Mesendoderm (in vitro differentiated cells): ENCODE measurements at regions not wholly inside any gene's neighbourhood (a gene's known extent, or its start where the extent isn't known, plus 50 kb on each side); places are given as distances from the start of the nearest gene placed in this dataset.

ENCODE experiments used
- DNase-seq: peaks from one replicate; pipeline ENCODE4 v3.0.0; 2013
- H2AK5ac ChIP-seq: 2 replicates; pipeline ENCODE4 v1.6.1; 2013; ENCODE audit warnings: low read length, inconsistent platforms
- H2BK120ac ChIP-seq: 2 replicates; pipeline ENCODE4 v1.6.1; 2013; ENCODE audit warnings: low read depth, mild to moderate bottlenecking, low read length, moderate library complexity, mixed read lengths
- H2BK15ac ChIP-seq: replicated peaks from 2 replicates; pipeline ENCODE4 v1.6.1; 2013; ENCODE audit warnings: low read depth, mild to moderate bottlenecking, moderate library complexity
- H2BK5ac ChIP-seq: 2 replicates; pipeline ENCODE4 v1.6.1; 2013; ENCODE audit warnings: low read length, inconsistent platforms
- H3K18ac ChIP-seq: 2 replicates; pipeline ENCODE4 v1.6.1; 2013; ENCODE audit warnings: mild to moderate bottlenecking, low read length, mixed read lengths
- H3K23ac ChIP-seq: one replicate; pipeline ENCODE4 v1.6.1; 2013; ENCODE audit warnings: low read length
- H3K27ac ChIP-seq: 2 replicates; pipeline ENCODE4 v1.5.1; 2013; ENCODE audit warnings: low read depth, mild to moderate bottlenecking, inconsistent platforms, low read length, moderate library complexity
- H3K27me3 ChIP-seq: 2 replicates; pipeline ENCODE4 v1.6.1; 2013; ENCODE audit warnings: low read length, control low read depth, mild to moderate bottlenecking, inconsistent platforms; ENCODE audit not compliant: insufficient read depth, poor library complexity
- H3K36me3 ChIP-seq: 2 replicates; pipeline ENCODE4 v1.6.1; 2013; ENCODE audit warnings: low read length, inconsistent platforms; ENCODE audit not compliant: control insufficient read depth, insufficient read depth
- H3K4ac ChIP-seq: one replicate; pipeline ENCODE4 v1.6.1; 2013; ENCODE audit warnings: low read depth, mild to moderate bottlenecking, low read length, moderate library complexity
- H3K4me1 ChIP-seq: 2 replicates; pipeline ENCODE4 v1.6.1; 2013; ENCODE audit warnings: low read depth, low read length, inconsistent platforms; ENCODE audit not compliant: control insufficient read depth
- H3K4me2 ChIP-seq: 2 replicates; pipeline ENCODE4 v1.6.1; 2013; ENCODE audit warnings: low read length
- H3K4me3 ChIP-seq: 2 replicates; pipeline ENCODE4 v1.5.1; 2013; ENCODE audit warnings: mild to moderate bottlenecking, low read length
- H3K56ac ChIP-seq: one replicate; pipeline ENCODE4 v1.6.1; 2013; ENCODE audit warnings: low read length
- H3K79me1 ChIP-seq: 2 replicates; pipeline ENCODE4 v1.6.1; 2013; ENCODE audit warnings: low read length, inconsistent platforms
- H3K79me2 ChIP-seq: 2 replicates; pipeline ENCODE4 v1.6.1; 2013; ENCODE audit warnings: mild to moderate bottlenecking, low read length; ENCODE audit not compliant: control insufficient read depth, insufficient read depth
- H3K9ac ChIP-seq: 2 replicates; pipeline ENCODE4 v1.6.1; 2013; ENCODE audit warnings: low read length, inconsistent platforms
- H4K5ac ChIP-seq: one replicate; pipeline ENCODE4 v1.6.1; 2013; ENCODE audit warnings: low read length
- H4K8ac ChIP-seq: one replicate; pipeline ENCODE4 v1.6.1; 2013; ENCODE audit warnings: low read depth, mild to moderate bottlenecking, control low read depth, low read length, moderate library complexity
- WGBS: extraction: QIAGEN DNeasy Blood & Tissue Kit; methylation state at CpG from one replicate; pipeline ENCODE4 v1.1.7; 2013; ENCODE audit warnings: low lambda C conversion rate, missing lambda C conversion rate; ENCODE audit not compliant: insufficient coverage; ENCODE audit errors: extremely low coverage; 5-methylcytosine and 5-hydroxymethylcytosine counted together

- Histone ChIP-seq H3K79me2 (no peaks in the 10 kb centered on the region), H2BK5ac (no peak overlapping the region), H3K4me2 (no peak overlapping the region), H4K5ac (no peak overlapping the region), H2BK15ac (no peak overlapping the region), H3K79me1 (no peaks in the 10 kb centered on the region), H3K18ac (no peak overlapping the region), H3K27ac (no peak overlapping the region), H3K9ac (no peak overlapping the region), H3K4ac (no peak overlapping the region), H4K8ac (no peak overlapping the region), H2BK120ac (no peak overlapping the region), H3K4me3 (no peak overlapping the region), H3K23ac (no peak overlapping the region), H3K36me3 (no peaks in the 10 kb centered on the region), H2AK5ac (no peak overlapping the region), H3K4me1 (no peaks in the 10 kb centered on the region), H3K56ac (no peak overlapping the region), H3K27me3 (no peaks in the 10 kb centered on the region)
- DNase-seq: no peak
- no CpG with 5 or more reads among the region's 14 CpGs for WGBS
Observed at GRCh38 chr10:121661451-121661851, 63.2 kb upstream of the FGFR2 start.

GRCh38 chr10:121659236-121659635 is 61.0 kb upstream of the FGFR2 start:
- no peak overlapping the region for H2BK120ac ChIP-seq
- H3K79me2 ChIP-seq: no peaks in the 10 kb centered on the region
- H3K36me3 ChIP-seq: no peaks in the 10 kb centered on the region
- H3K9ac ChIP-seq: no peak overlapping the region
- no peak overlapping the region for H4K8ac ChIP-seq
- no peak overlapping the region for H3K4me3 ChIP-seq
- H3K18ac ChIP-seq: no peak overlapping the region
- no peaks in the 10 kb centered on the region for H3K4me1 ChIP-seq
- DNase-seq: no peak
- no peak overlapping the region for H3K4me2 ChIP-seq
- no peak overlapping the region for H2AK5ac ChIP-seq
- H4K5ac ChIP-seq: no peak overlapping the region
- H3K23ac ChIP-seq: no peak overlapping the region
- no peaks in the 10 kb centered on the region for H3K79me1 ChIP-seq
- no peak overlapping the region for H2BK5ac ChIP-seq
- no peak overlapping the region for H3K27ac ChIP-seq
- no peak overlapping the region for H3K56ac ChIP-seq
- no CpG with 5 or more reads among the region's 10 CpGs for WGBS
- no peak overlapping the region for H3K4ac ChIP-seq
- no peaks in the 10 kb centered on the region for H3K27me3 ChIP-seq
- no peak overlapping the region for H2BK15ac ChIP-seq

- Histone ChIP-seq H3K79me1 (no peaks in the 10 kb centered on the region), H3K4ac (no peak overlapping the region), H4K5ac (no peak overlapping the region), H3K36me3 (no peaks in the 10 kb centered on the region), H3K18ac (no peak overlapping the region), H3K4me2 (no peak overlapping the region), H3K4me3 (no peak overlapping the region), H3K56ac (no peak overlapping the region), H2BK15ac (no peak overlapping the region), H3K79me2 (no peaks in the 10 kb centered on the region), H3K9ac (no peak overlapping the region), H3K23ac (no peak overlapping the region), H2BK120ac (no peak overlapping the region), H2BK5ac (no peak overlapping the region), H3K27ac (no peak overlapping the region), H2AK5ac (no peak overlapping the region), H4K8ac (no peak overlapping the region), H3K27me3 (no peaks in the 10 kb centered on the region), H3K4me1 (no peaks in the 10 kb centered on the region)
- no peak for DNase-seq
- no CpG with 5 or more reads among the region's 3 CpGs for WGBS
Observed at GRCh38 chr10:121658611-121659010, 60.4 kb upstream of the FGFR2 start.

GRCh38 chr10:121658111-121658510 is 59.9 kb upstream of the FGFR2 start:
- WGBS: no CpG with 5 or more reads among the region's 5 CpGs
- Histone ChIP-seq H2BK120ac (no peak overlapping the region), H3K27me3 (no peaks in the 10 kb centered on the region)

GRCh38 chr10:121655254-121656144 is 57.3 kb upstream of the FGFR2 start:
- H3K4me1 ChIP-seq: no peaks in the 10 kb centered on the region
- no peak overlapping the region for H3K9ac ChIP-seq
- no peak overlapping the region for H4K5ac ChIP-seq
- H3K27me3 ChIP-seq: no peaks in the 10 kb centered on the region
- no peak overlapping the region for H3K23ac ChIP-seq
- no CpG with 5 or more reads among the region's 12 CpGs for WGBS
- no peaks in the 10 kb centered on the region for H3K79me2 ChIP-seq
- DNase-seq: no peak
- no peaks in the 10 kb centered on the region for H3K36me3 ChIP-seq
- no peak overlapping the region for H3K27ac ChIP-seq
- no peak overlapping the region for H2AK5ac ChIP-seq
- H3K4me3 ChIP-seq: no peak overlapping the region
- H3K18ac ChIP-seq: no peak overlapping the region
- H3K4ac ChIP-seq: no peak overlapping the region
- H2BK5ac ChIP-seq: no peak overlapping the region
- H2BK120ac ChIP-seq: no peak overlapping the region
- H4K8ac ChIP-seq: no peak overlapping the region
- no peaks in the 10 kb centered on the region for H3K79me1 ChIP-seq
- H3K4me2 ChIP-seq: no peak overlapping the region
- H2BK15ac ChIP-seq: no peak overlapping the region
- no peak overlapping the region for H3K56ac ChIP-seq

More at GRCh38 chr10:121658111-121658510, 59.9 kb upstream of the FGFR2 start:
- no peaks in the 10 kb centered on the region for H3K4me1 ChIP-seq
- no peaks in the 10 kb centered on the region for H3K79me1 ChIP-seq
- no peak overlapping the region for H2AK5ac ChIP-seq
- no peak overlapping the region for H3K4me2 ChIP-seq
- H4K8ac ChIP-seq: no peak overlapping the region
- no peaks in the 10 kb centered on the region for H3K79me2 ChIP-seq
- no peak overlapping the region for H3K4me3 ChIP-seq
- H3K56ac ChIP-seq: no peak overlapping the region
- no peak overlapping the region for H3K4ac ChIP-seq
- H3K27ac ChIP-seq: no peak overlapping the region
- DNase-seq: no peak
- H2BK15ac ChIP-seq: no peak overlapping the region
- H2BK5ac ChIP-seq: no peak overlapping the region
- H4K5ac ChIP-seq: no peak overlapping the region
- no peaks in the 10 kb centered on the region for H3K36me3 ChIP-seq
- H3K23ac ChIP-seq: no peak overlapping the region
- no peak overlapping the region for H3K9ac ChIP-seq
- H3K18ac ChIP-seq: no peak overlapping the region
